ENCODE measurements at regions not wholly inside any gene's neighbourhood (a gene's known extent, or its start where the extent isn't known, plus 50 kb on each side); places are given as distances from the start of the nearest gene placed in this dataset.

- TF ChIP-seq POLR2AphosphoS5 (IDR thresholded peaks at IDR 0.05; ENCODE audit: insufficient read depth, low read depth, low read length) (no peak), CTCF (IDR thresholded peaks at IDR 0.05; ENCODE audit: extremely low read depth in 1 of 2, insufficient read depth in 1 of 2, low read depth in 1 of 2, low read length in 2 of 2) (no peak), MYC (IDR thresholded peaks at IDR 0.05; ENCODE audit: low read depth, low read length) (no peak), JUN (IDR thresholded peaks at IDR 0.05; ENCODE audit: borderline replicate concordance, insufficient read depth, insufficient read length, low read depth) (no peak), EZH2 (IDR thresholded peaks at IDR 0.05; ENCODE audit: borderline replicate concordance, low read depth, low read length, severe bottlenecking) (no peak), POLR2A (IDR thresholded peaks at IDR 0.05; ENCODE audit: low read depth, low read length) (no peak), GATA2 (IDR thresholded peaks at IDR 0.05; ENCODE audit: insufficient read depth, insufficient read length, low read depth, low read length) (no peak), FOS (IDR thresholded peaks at IDR 0.05; ENCODE audit: borderline replicate concordance, insufficient read depth, low read length) (no peak)
- TF ChIP-seq, protein P1, sequence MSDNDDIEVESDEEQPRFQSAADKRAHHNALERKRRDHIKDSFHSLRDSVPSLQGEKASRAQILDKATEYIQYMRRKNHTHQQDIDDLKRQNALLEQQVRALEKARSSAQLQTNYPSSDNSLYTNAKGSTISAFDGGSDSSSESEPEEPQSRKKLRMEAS (IDR thresholded peaks at IDR 0.05; ENCODE audit: insufficient read depth, insufficient read length), result no peak
- Histone ChIP-seq H3K9me1 (replicated peaks; ENCODE audit: control insufficient read depth, extremely low read depth, insufficient read depth, low read length) (no peaks in the 10 kb centered on the region), H3K4me3 (replicated peaks in 1 of 3; ENCODE audit: insufficient read depth in 1 of 3, low read depth in 1 of 3, low read length in 3 of 3) (no peak overlapping the region), H4K20me1 (replicated peaks; ENCODE audit: control insufficient read depth, extremely low read depth, insufficient read depth, low read length) (no peaks in the 10 kb centered on the region), H2AFZ (ENCODE audit: low read depth, low read length) (no peak overlapping the region), H3K79me2 (ENCODE audit: control insufficient read depth, insufficient read depth, low read length) (no peaks in the 10 kb centered on the region), H3K9ac (replicated peaks; ENCODE audit: extremely low read depth, insufficient read depth, low read length) (no peak overlapping the region), H3K27ac (ENCODE audit: insufficient read depth, low read depth, low read length) (no peak overlapping the region), H3K9me3 (replicated peaks; ENCODE audit: control insufficient read depth, insufficient read depth, low read length) (no peaks in the 10 kb centered on the region), H3K4me2 (ENCODE audit: insufficient read depth, low read length) (no peak overlapping the region), H3K36me3 (ENCODE audit: control insufficient read depth in 2 of 2, extremely low read depth in 1 of 2, insufficient read depth in 2 of 2, low read length in 2 of 2) (no peaks in the 10 kb centered on the region), H3K4me1 (ENCODE audit: control insufficient read depth, extremely low read depth, insufficient read depth, low read length) (peaks cover 5% of the 10 kb centered on the region), H3K27me3 (ENCODE audit: control insufficient read depth in 2 of 2, insufficient read depth in 2 of 2, low read length in 2 of 2) (no peaks in the 10 kb centered on the region)
- ChIA-PET CTCF (interaction anchor here (0.6 kb wide), 1 partner anchor 69 kb away, joined by 3 read pairs; no protein-coding TSS in a partner anchor), POLR2A (no interaction called here)
- intact Hi-C loops (cut with micrococcal nuclease) (no loop called here), dilution Hi-C loops (cut with MboI; ENCODE audit: extremely low pct_ligation_motif_present, low sequenced_read_pairs) (no loop called here)
- BruUV-seq (replicated peaks), result no TSS peak
- FAIRE-seq (no peak), DNase-seq (ENCODE audit: low read depth, low spot score) (no peak)
Observed at GRCh38 chrX:45628041-45628440, 427.4 kb upstream of the DIPK2B start.
